A673 (cell line): ENCODE measurements at regions not wholly inside any gene's neighbourhood (a gene's known extent, or its start where the extent isn't known, plus 50 kb on each side); places are given as distances from the start of the nearest gene placed in this dataset.

Source experiments
- BruUV-seq: library from RNA; stranded (reverse); fragments of 400-500 nt; replicated peaks from 2 replicates; lab custom pipeline; 2021; lab: Mats Ljungman, UMichigan
- CTCF ChIA-PET: fragments of 300-600 bp; sonication (Branson Sonifier 250); formaldehyde crosslinking; loops from one replicate; lab custom pipeline; 2022; ENCODE audit warnings: antibody characterized with exemption; lab: Charles Lee
- POLR2A ChIA-PET: fragments of 300-600 bp; sonication (Branson Sonifier 250); formaldehyde crosslinking; loops from one replicate; lab custom pipeline; 2022; ENCODE audit warnings: antibody characterized with exemption; ENCODE audit not compliant: low non-redundant PET; lab: Charles Lee
- DNase-seq: peaks from one replicate; pipeline ENCODE4 v3.0.0-alpha.2; 2015; ENCODE audit warnings: low spot score
- H3K27ac ChIP-seq: fragments of 200-600 bp; sonication (generic); 2 replicates; pipeline ENCODE4 v1.5.1; 2016; ENCODE audit warnings: mixed run types, low read depth, mild to moderate bottlenecking, mixed read lengths, antibody characterized with exemption, low read length; ENCODE audit not compliant: poor library complexity, severe bottlenecking
- H3K27me3 ChIP-seq: fragments of 200-600 bp; sonication (generic); replicated peaks from 2 replicates; pipeline ENCODE4 v1.6.1; 2017; ENCODE audit warnings: mixed run types, low read depth, mild to moderate bottlenecking, mixed read lengths, antibody characterized with exemption, low read length; ENCODE audit not compliant: insufficient read depth, poor library complexity
- H3K36me3 ChIP-seq: fragments of 200-600 bp; sonication (generic); 2 replicates; pipeline ENCODE4 v1.6.1; 2016; ENCODE audit warnings: mixed run types, mild to moderate bottlenecking, mixed read lengths, antibody characterized with exemption, low read length; ENCODE audit not compliant: insufficient read depth, poor library complexity, severe bottlenecking
- H3K4me1 ChIP-seq: fragments of 200-600 bp; sonication (generic); 2 replicates; pipeline ENCODE4 v1.6.1; 2017; ENCODE audit warnings: mixed run types, mild to moderate bottlenecking, mixed read lengths, antibody characterized with exemption, low read length; ENCODE audit not compliant: insufficient read depth, poor library complexity, severe bottlenecking
- H3K4me3 ChIP-seq: fragments of 200-600 bp; sonication (generic); 2 replicates; pipeline ENCODE4 v1.5.1; 2016; ENCODE audit warnings: low read depth, mixed run types, mild to moderate bottlenecking, mixed read lengths, low read length; ENCODE audit not compliant: poor library complexity, severe bottlenecking
- H3K9me3 ChIP-seq: fragments of 200-600 bp; sonication (generic); 2 replicates; pipeline ENCODE4 v1.6.1; 2016; ENCODE audit warnings: mixed run types, low read depth, mild to moderate bottlenecking, mixed read lengths, antibody characterized with exemption, low read length; ENCODE audit not compliant: poor library complexity, severe bottlenecking
- CTCF ChIP-seq: fragments of 300-800, 200-600 bp; sonication (generic); conservative IDR thresholded peaks from 2 replicates; pipeline ENCODE4 v1.5.1; 2017; ENCODE audit warnings: low read depth, mild to moderate bottlenecking, antibody characterized with exemption, low read length, moderate library complexity, mixed read lengths
- EZH2 ChIP-seq: fragments of 200-600 bp; sonication (generic); IDR thresholded peaks from 2 replicates; pipeline ENCODE4 v1.6.1; 2017; ENCODE audit warnings: borderline replicate concordance, low read depth, mild to moderate bottlenecking, mixed read lengths, antibody characterized with exemption, low read length; ENCODE audit not compliant: poor library complexity, severe bottlenecking
- intact Hi-C: fragments of 100-400 bp; cut with micrococcal nuclease; formaldehyde crosslinking; loops from one replicate; pipeline ENCODE4 v1.10.0; 2022; ENCODE audit not compliant: unreplicated experiment

- no peaks in the 10 kb centered on the region for H3K36me3 ChIP-seq
- no peak for TF ChIP-seq CTCF
- no peak for TF ChIP-seq EZH2
- CTCF ChIA-PET: no interaction called here
- H3K4me3 ChIP-seq: no peak overlapping the region
- H3K4me1 ChIP-seq: no peaks in the 10 kb centered on the region
- DNase-seq: no peak
- POLR2A ChIA-PET: interaction anchor here (0.6 kb wide), 1 partner anchor 9 kb away, joined by 8 read pairs; no protein-coding TSS in a partner anchor
- peaks cover 3% of the 10 kb centered on the region for H3K27me3 ChIP-seq
- no peaks in the 10 kb centered on the region for H3K9me3 ChIP-seq
- H3K27ac ChIP-seq: no peak overlapping the region
- no TSS peak for BruUV-seq
- intact Hi-C loops: no loop called here
Observed at GRCh38 chr2:236940916-236941520, 144.7 kb upstream of the COPS8 start.

- DNase-seq: no peak
- no peaks in the 10 kb centered on the region for H3K36me3 ChIP-seq
- no peak overlapping the region for H3K4me3 ChIP-seq
- no peaks in the 10 kb centered on the region for H3K4me1 ChIP-seq
- intact Hi-C loops: no loop called here
- TF ChIP-seq CTCF (no peak), EZH2 (no peak)
- H3K27me3 ChIP-seq: peaks cover 2% of the 10 kb centered on the region
- no TSS peak for BruUV-seq
- H3K9me3 ChIP-seq: no peaks in the 10 kb centered on the region
- no peak overlapping the region for H3K27ac ChIP-seq
- ChIA-PET POLR2A (interaction anchor here (0.6 kb wide), 1 partner anchor 9 kb away, joined by 8 read pairs; no protein-coding TSS in a partner anchor), CTCF (no interaction called here)
Observed at GRCh38 chr2:236941551-236941950, 144.1 kb upstream of the COPS8 start.

DNA sequence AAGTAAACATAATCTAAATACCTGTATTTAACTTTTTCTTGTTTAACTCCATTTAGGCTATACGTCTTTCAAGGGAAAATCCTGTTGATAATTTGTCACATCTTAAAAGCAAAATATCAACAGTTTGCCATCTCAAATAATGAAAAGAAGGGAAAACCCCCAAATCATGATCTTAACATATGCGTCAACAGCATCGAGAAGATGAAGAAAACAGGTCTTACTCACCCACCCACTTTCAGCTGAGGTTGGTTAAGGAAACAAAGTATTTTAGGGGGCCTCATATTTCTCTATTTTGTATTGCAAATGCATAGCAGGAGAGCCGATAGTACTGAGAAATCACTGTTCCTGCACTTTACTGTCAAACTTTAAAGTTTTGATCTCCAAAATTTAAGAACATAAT, 143.1 kb upstream of the COPS8 start:
- H3K27me3 ChIP-seq: no peaks in the 10 kb centered on the region
- no peaks in the 10 kb centered on the region for H3K36me3 ChIP-seq
- TF ChIP-seq EZH2: no peak
- TF ChIP-seq CTCF: no peak
- intact Hi-C loops: no loop called here
- BruUV-seq: no TSS peak
- no peak overlapping the region for H3K27ac ChIP-seq
- no peaks in the 10 kb centered on the region for H3K4me1 ChIP-seq
- DNase-seq: no peak
- no peaks in the 10 kb centered on the region for H3K9me3 ChIP-seq
- POLR2A ChIA-PET: no interaction called here
- no peak overlapping the region for H3K4me3 ChIP-seq
- CTCF ChIA-PET: no interaction called here
